ENCODE measurements at regions not wholly inside any gene's neighbourhood (a gene's known extent, or its start where the extent isn't known, plus 50 kb on each side); places are given as distances from the start of the nearest gene placed in this dataset.

GRCh38 chr14:43697003-43697402 is 810.1 kb downstream of the FSCB start:
- no peaks in the 10 kb centered on the region for H3K27me3 Mint-ChIP-seq
- CTCF ChIA-PET: no interaction called here
- no peaks in the 10 kb centered on the region for H3K4me1 Mint-ChIP-seq
- no peak overlapping the region for H3K4me3 Mint-ChIP-seq
- no peaks in the 10 kb centered on the region for H3K36me3 Mint-ChIP-seq (ENCODE audit: low read depth)
- H3K27ac Mint-ChIP-seq: no peak overlapping the region
- H3K9me3 Mint-ChIP-seq: peaks cover 1% of the 10 kb centered on the region
- ATAC-seq (ENCODE audit: low read depth): no peak
- DNase-seq: no peak
- no peak for TF ChIP-seq CTCF (IDR thresholded peaks at IDR 0.05)
- intact Hi-C loops (cut with micrococcal nuclease): no loop called here
- POLR2A ChIA-PET: no interaction called here

- ATAC-seq (ENCODE audit: low read depth): no peak
- Mint-ChIP-seq H3K27me3 (no peaks in the 10 kb centered on the region), H3K27ac (no peak overlapping the region), H3K4me3 (no peak overlapping the region), H3K9me3 (no peaks in the 10 kb centered on the region), H3K4me1 (no peaks in the 10 kb centered on the region), H3K36me3 (ENCODE audit: low read depth) (no peaks in the 10 kb centered on the region)
- no peak for DNase-seq
- no peak for TF ChIP-seq CTCF (IDR thresholded peaks at IDR 0.05)
- POLR2A ChIA-PET: no interaction called here
- intact Hi-C loops (cut with micrococcal nuclease): no loop called here
- CTCF ChIA-PET: no interaction called here
Measured at GRCh38 chr14:43692706-43693105, 814.4 kb downstream of the FSCB start.

- POLR2A ChIA-PET: no interaction called here
- CTCF ChIA-PET: no interaction called here
- H3K9me3 Mint-ChIP-seq: peaks cover 2% of the 10 kb centered on the region
- intact Hi-C loops (cut with micrococcal nuclease): no loop called here
- H3K27ac Mint-ChIP-seq: no peak overlapping the region
- ATAC-seq (ENCODE audit: low read depth): no peak
- no peaks in the 10 kb centered on the region for H3K27me3 Mint-ChIP-seq
- no peak for TF ChIP-seq CTCF (IDR thresholded peaks at IDR 0.05)
- no peak for DNase-seq
- no peaks in the 10 kb centered on the region for H3K4me1 Mint-ChIP-seq
- H3K4me3 Mint-ChIP-seq: no peak overlapping the region
- H3K36me3 Mint-ChIP-seq (ENCODE audit: low read depth): no peaks in the 10 kb centered on the region
Measured at GRCh38 chr14:43687921-43688320, 819.2 kb downstream of the FSCB start.

GRCh38 chr14:43677581-43677980 is 829.5 kb downstream of the FSCB start:
- Mint-ChIP-seq H3K27ac (no peak overlapping the region), H3K27me3 (no peaks in the 10 kb centered on the region), H3K36me3 (ENCODE audit: low read depth) (no peaks in the 10 kb centered on the region), H3K4me1 (no peaks in the 10 kb centered on the region), H3K9me3 (peaks cover 5% of the 10 kb centered on the region), H3K4me3 (no peak overlapping the region)
- CTCF ChIA-PET: no interaction called here
- DNase-seq (no peak), ATAC-seq (ENCODE audit: low read depth) (no peak)
- intact Hi-C loops (cut with micrococcal nuclease): no loop called here
- no peak for TF ChIP-seq CTCF (IDR thresholded peaks at IDR 0.05)
- POLR2A ChIA-PET: no interaction called here

- H3K36me3 Mint-ChIP-seq (ENCODE audit: low read depth): no peaks in the 10 kb centered on the region
- no peaks in the 10 kb centered on the region for H3K4me1 Mint-ChIP-seq
- no peaks in the 10 kb centered on the region for H3K27me3 Mint-ChIP-seq
- TF ChIP-seq CTCF (IDR thresholded peaks at IDR 0.05): no peak
- H3K4me3 Mint-ChIP-seq: no peak overlapping the region
- no peak for DNase-seq
- ChIA-PET POLR2A (no interaction called here), CTCF (no interaction called here)
- no peak overlapping the region for H3K27ac Mint-ChIP-seq
- intact Hi-C loops (cut with micrococcal nuclease): no loop called here
- peaks cover 5% of the 10 kb centered on the region for H3K9me3 Mint-ChIP-seq
- no peak for ATAC-seq (ENCODE audit: low read depth)
Measured at GRCh38 chr14:43674273-43674672, 832.8 kb downstream of the FSCB start.
